K562 (cell line): ENCODE measurements at regions not wholly inside any gene's neighbourhood (a gene's known extent, or its start where the extent isn't known, plus 50 kb on each side); places are given as distances from the start of the nearest gene placed in this dataset.

Experiments
- CGGBP1 ChIP-seq: fragments of 250-450 bp; sonication (Bioruptor Pico); IDR thresholded peaks from 2 replicates; pipeline ENCODE4 v1.9.0; 2021; ENCODE audit warnings: mild to moderate bottlenecking
- KAT7 ChIP-seq: sonication (generic); formaldehyde crosslinking; IDR thresholded peaks from 2 replicates; pipeline ENCODE4 v1.8.0; 2022; ENCODE audit warnings: missing genetic modification reagents, mild to moderate bottlenecking, borderline replicate concordance
- MNT ChIP-seq, 2 experiments: fragments of 450-650 bp; conservative IDR thresholded peaks; 2 replicates each; pipeline ENCODE4 v1.6.1; 2017; ENCODE audit warnings: mild to moderate bottlenecking in 2 of 2, moderate library complexity in 2 of 2
- NCOA2 ChIP-seq, 2 experiments: fragments of 450-650 bp; IDR thresholded peaks; 2 replicates each; pipeline ENCODE4 v1.6.1; 2018; ENCODE audit warnings: mild to moderate bottlenecking in 2 of 2, moderate library complexity in 1 of 2; ENCODE audit not compliant: partially characterized antibody in 2 of 2
- PHB2 ChIP-seq: fragments of 450-650 bp; IDR thresholded peaks from 2 replicates; pipeline ENCODE4 v1.6.1; 2017; ENCODE audit warnings: low read depth
- PRMT5 ChIP-seq: sonication (generic); formaldehyde crosslinking; IDR thresholded peaks from 2 replicates; pipeline ENCODE4 v1.5.0; 2020; ENCODE audit warnings: missing genetic modification reagents
- SAFB2 ChIP-seq: fragments of 200-400 bp; formaldehyde crosslinking; IDR thresholded peaks from 2 replicates; pipeline ENCODE4 v1.6.1; 2018; ENCODE audit warnings: borderline replicate concordance, low read length, low read depth, moderate library complexity; ENCODE audit not compliant: severe bottlenecking
- SMAD2 ChIP-seq: fragments of 150-350 bp; IDR thresholded peaks from 2 replicates; pipeline ENCODE4 v1.6.1; 2014; ENCODE audit warnings: low read depth, mild to moderate bottlenecking, low read length
- SRSF9 ChIP-seq: fragments of 200-400 bp; formaldehyde crosslinking; IDR thresholded peaks from 2 replicates; pipeline ENCODE4 v1.6.1; 2017; ENCODE audit warnings: low read depth, low read length, borderline replicate concordance
- TFE3 ChIP-seq: fragments of 450-650 bp; formaldehyde crosslinking; IDR thresholded peaks from 2 replicates; pipeline ENCODE4 v1.4.0; 2020; ENCODE audit warnings: mild to moderate bottlenecking, mixed read lengths
- XRCC5 ChIP-seq: fragments of 200-400 bp; formaldehyde crosslinking; IDR thresholded peaks from 2 replicates; pipeline ENCODE4 v1.6.1; 2017; ENCODE audit warnings: low read depth, mild to moderate bottlenecking, low read length
- ZEB2 ChIP-seq: fragments of 450-650 bp; IDR thresholded peaks from 2 replicates; pipeline ENCODE4 v1.6.1; 2016
- ZKSCAN1 ChIP-seq: fragments of 150-350 bp; IDR thresholded peaks from 2 replicates; pipeline ENCODE4 v1.6.1; 2016; ENCODE audit warnings: low read depth, low read length
- ZNF280A ChIP-seq: fragments of 450-650 bp; IDR thresholded peaks from 2 replicates; pipeline ENCODE4 v1.6.1; 2018; ENCODE audit warnings: mild to moderate bottlenecking, low read depth; ENCODE audit not compliant: partially characterized antibody
- ZNF512 ChIP-seq: IDR thresholded peaks from 2 replicates; pipeline ENCODE4 v1.6.1; 2016; ENCODE audit warnings: missing genetic modification characterization, missing compliant biosample characterization
- ZNF740 ChIP-seq, 3 experiments: fragments of 200-800 bp in 1 of 3; sonication (Bioruptor generic) in 1 of 3; sonication (generic) in 1 of 3; formaldehyde crosslinking in 1 of 3; IDR thresholded peaks; 2 replicates each; pipeline versions ENCODE4 v1.6.1 to v1.8.0; 2016 to 2022; ENCODE audit warnings: mild to moderate bottlenecking in 2 of 3, missing compliant biosample characterization in 2 of 3, missing genetic modification characterization in 2 of 3, missing genetic modification reagents in 1 of 3
- ZNF75A ChIP-seq: fragments of 450-650 bp; formaldehyde crosslinking; IDR thresholded peaks from 2 replicates; pipeline ENCODE4 v1.4.0; 2020; ENCODE audit warnings: mild to moderate bottlenecking

- TF ChIP-seq PRMT5 (CRISPR knock-in tag) (no peak), SRSF9 (no peak), XRCC5 (no peak), KAT7 (CRISPR knock-in tag) (no peak), NCOA2 (IDR thresholded peaks at IDR 0.05; ENCODE audit: partially characterized antibody in 2 of 2) (no peak), TFE3 (CRISPR knock-in tag) (no peak), ZNF280A (no peak), ZNF512 (tag) (no peak), PHB2 (no peak), CGGBP1 (no peak), ZNF740 (CRISPR knock-in tag; IDR thresholded peaks at IDR 0.05) (no peak), ZNF740 (tag; IDR thresholded peaks at IDR 0.05) (no peak), ZNF75A (no peak), MNT (conservative IDR thresholded peaks at IDR 0.05) (no peak), ZKSCAN1 (no peak), SAFB2 (no peak), SMAD2 (no peak), ZEB2 (no peak)
Measured at GRCh38 chr3:144877356-144877755, 905.7 kb downstream of the DIPK2A start (continued).
